GM19455 (cell line): ENCODE measurements at regions not wholly inside any gene's neighbourhood (a gene's known extent, or its start where the extent isn't known, plus 50 kb on each side); places are given as distances from the start of the nearest gene placed in this dataset.
"Not testable (repeated sequence)": the region's sequence is repeated elsewhere in the genome, so short reads cannot be mapped to it uniquely, and the experiment has no call there.

Experiments used
- ATAC-seq: cut with Tn5 transposase; IDR thresholded peaks from one replicate; pipeline ENCODE4 v1.9.1; 2021; ENCODE audit not compliant: unreplicated experiment

- ATAC-seq = no peak
Observed at GRCh38 chr2:145927131-145927950, 1407.4 kb upstream of the ZEB2 start.

GRCh38 chr2:145925591-145925990 lies 1405.7 kb upstream of the ZEB2 start:
- ATAC-seq = no peak

GRCh38 chr2:145919477-145919876 lies 1399.6 kb upstream of the ZEB2 start:
- ATAC-seq = no peak

GRCh38 chr2:145918951-145919350 lies 1399.0 kb upstream of the ZEB2 start:
- no peak for ATAC-seq

- ATAC-seq = no peak
Observed at GRCh38 chr2:145916799-145917198, 1396.9 kb upstream of the ZEB2 start.

GRCh38 chr2:145914716-145915115 lies 1394.8 kb upstream of the ZEB2 start:
- no peak for ATAC-seq

GRCh38 chr2:145910416-145910815 lies 1390.5 kb upstream of the ZEB2 start:
- ATAC-seq = no peak

- no peak for ATAC-seq
Observed at GRCh38 chr2:145909766-145910165, 1389.8 kb upstream of the ZEB2 start.

GRCh38 chr2:145909175-145909755 lies 1389.3 kb upstream of the ZEB2 start:
- no peak for ATAC-seq

- no peak for ATAC-seq
Observed at GRCh38 chr2:145906354-145906753, 1386.4 kb upstream of the ZEB2 start.

- no peak for ATAC-seq
Observed at GRCh38 chr2:145905371-145905770, 1385.5 kb upstream of the ZEB2 start.

- no peak for ATAC-seq
Observed at GRCh38 chr2:145897151-145897550, 1377.2 kb upstream of the ZEB2 start.

GRCh38 chr2:145887915-145888314 lies 1368.0 kb upstream of the ZEB2 start:
- no peak for ATAC-seq

GRCh38 chr2:145880997-145881396 lies 1361.1 kb upstream of the ZEB2 start:
- not testable (repeated sequence) for ATAC-seq

GRCh38 chr2:145875016-145875415 lies 1355.1 kb upstream of the ZEB2 start:
- ATAC-seq = no peak

- ATAC-seq = no peak
Observed at GRCh38 chr2:145874466-145874865, 1354.5 kb upstream of the ZEB2 start.

- ATAC-seq = no peak
Observed at GRCh38 chr2:145864501-145864900, 1344.6 kb upstream of the ZEB2 start.

GRCh38 chr2:145861940-145862339 lies 1342.0 kb upstream of the ZEB2 start:
- ATAC-seq = no peak

GRCh38 chr2:145860083-145860482 lies 1340.2 kb upstream of the ZEB2 start:
- no peak for ATAC-seq

GRCh38 chr2:145855142-145855541 lies 1335.2 kb upstream of the ZEB2 start:
- no peak for ATAC-seq

GRCh38 chr2:145854039-145854755 lies 1334.3 kb upstream of the ZEB2 start:
- no peak for ATAC-seq

- no peak for ATAC-seq
Observed at GRCh38 chr2:145851730-145852129, 1331.8 kb upstream of the ZEB2 start.
